ENCODE measurements at regions not wholly inside any gene's neighbourhood (a gene's known extent, or its start where the extent isn't known, plus 50 kb on each side); places are given as distances from the start of the nearest gene placed in this dataset.

DNA sequence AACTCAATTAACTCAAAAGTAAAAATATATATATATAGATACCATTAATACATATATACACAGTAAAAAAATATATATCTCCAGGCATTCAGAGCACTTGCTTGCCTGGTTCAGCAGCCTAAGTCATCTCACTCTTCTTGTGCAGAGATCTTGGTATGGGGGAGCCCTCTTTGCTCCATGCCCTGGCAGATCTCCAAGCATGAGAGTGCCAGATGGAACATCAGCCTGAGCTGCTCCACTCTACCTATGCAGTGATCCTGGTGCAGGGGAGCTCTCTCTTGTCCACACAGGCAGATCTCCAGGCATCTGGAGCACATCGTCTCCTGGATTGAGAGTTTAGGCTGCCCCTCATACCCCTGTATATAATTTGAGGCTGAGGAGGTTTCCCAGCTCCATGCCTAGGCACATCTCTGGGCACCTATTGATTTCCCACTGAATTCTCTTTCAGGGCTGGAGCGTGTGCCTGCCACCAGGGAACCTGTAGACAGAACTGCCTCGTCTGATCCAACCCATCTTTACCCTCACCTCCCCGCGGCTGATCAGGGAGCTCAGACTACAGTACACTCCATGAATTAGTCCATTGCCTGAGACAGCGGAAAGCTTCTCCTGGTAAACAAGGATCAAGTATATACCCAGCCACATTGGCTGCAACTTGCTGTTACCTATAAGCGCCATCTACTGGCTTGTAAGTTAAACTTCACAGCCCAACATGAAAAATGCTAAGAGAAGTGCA, 342.4 kb upstream of the GRIA1 start:
- peak; percentile 64 for DNase-seq

DNA sequence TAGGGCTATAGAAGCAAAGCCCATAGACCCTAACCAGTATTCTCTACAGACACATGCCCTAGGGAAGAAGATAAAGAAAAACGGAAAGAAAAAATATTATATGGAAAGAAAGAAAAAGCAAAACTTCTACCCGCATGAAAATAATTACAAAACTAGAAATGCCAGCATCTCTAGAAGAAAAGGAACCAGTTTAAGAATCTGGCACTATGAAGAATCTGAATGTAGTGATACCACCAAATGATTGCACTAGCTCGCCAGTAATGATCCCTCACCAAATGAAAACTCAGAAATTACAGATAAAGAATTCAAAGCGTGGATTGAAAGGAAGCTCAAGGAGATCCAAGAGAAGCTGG, 341.9 kb upstream of the GRIA1 start:
- DNase-seq: no peak

DNA sequence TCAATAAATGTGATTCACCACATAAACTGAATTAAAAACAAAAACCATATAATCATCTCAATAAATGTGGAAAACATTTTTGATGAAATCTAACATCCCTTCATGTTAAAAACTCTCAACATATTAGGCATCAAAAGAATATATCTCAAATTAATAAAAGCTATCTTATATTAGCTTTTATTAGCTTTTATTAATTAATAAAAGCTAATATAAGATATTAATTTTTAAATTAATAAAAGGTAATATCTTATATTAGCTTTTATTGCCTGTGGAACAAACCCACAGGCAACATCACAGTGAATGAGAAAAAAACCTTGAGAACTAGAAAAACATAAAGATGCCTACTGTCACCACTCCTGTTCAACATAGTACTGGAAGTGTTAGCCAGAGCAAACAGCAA, 338.9 kb upstream of the GRIA1 start:
- no peak for DNase-seq

DNA sequence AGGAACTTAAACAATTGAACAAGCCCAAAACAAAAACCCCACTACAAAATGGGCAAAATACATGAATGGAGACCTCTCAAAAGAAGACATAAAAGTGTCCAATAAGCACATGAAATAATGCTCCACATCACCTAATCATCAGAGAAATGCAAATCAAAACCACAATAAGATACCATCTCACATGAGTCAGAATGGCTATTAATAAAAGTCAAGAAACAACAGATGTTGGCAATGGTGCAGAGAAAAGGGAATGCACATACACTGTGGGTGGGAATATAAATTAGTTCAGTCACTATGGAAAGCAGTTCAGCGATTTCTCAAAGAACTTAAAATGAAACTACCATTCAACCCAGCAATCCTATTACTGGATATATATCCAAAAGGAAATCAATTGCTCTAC, 337.4 kb upstream of the GRIA1 start:
- no peak for DNase-seq

DNA sequence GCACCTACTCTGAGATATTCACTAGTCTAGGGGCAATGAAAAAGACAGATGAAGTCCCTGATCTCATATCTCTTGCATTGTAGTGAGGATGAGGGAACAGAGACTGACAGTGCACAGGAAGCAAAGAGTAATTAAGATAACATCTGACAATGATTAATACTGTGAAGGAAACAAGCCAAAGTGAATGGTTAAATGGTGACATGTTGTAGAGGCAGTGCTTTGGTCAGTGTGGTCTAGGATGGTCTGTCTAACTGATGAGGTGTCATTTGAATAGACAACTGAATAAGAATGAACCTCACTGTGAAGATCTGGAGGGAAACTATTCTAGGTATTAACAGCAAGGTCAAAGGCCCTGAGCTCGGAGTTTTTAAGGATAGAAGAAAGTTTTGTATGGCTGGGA, 333.3 kb upstream of the GRIA1 start:
- no peak for DNase-seq

DNA sequence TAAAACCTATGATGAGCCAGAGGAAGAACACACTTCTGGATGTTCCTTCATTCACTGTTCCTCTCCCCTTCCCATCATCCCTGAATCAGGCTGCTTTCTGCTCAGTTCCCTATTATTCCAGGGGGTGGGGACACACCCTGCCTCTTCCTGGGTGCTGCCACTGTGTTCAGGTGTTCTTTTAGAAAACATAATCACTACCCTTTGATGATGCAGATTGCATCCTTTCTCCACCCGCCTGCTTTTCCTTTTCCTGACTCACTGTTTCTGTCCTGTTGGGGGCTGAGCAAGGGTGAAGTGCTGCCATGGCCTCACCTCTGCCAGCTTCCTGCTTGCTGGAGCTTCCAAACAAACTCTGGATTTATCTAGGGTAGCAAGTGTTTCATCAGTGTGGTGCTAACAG, 331.9 kb upstream of the GRIA1 start:
- DNase-seq: no peak

DNA sequence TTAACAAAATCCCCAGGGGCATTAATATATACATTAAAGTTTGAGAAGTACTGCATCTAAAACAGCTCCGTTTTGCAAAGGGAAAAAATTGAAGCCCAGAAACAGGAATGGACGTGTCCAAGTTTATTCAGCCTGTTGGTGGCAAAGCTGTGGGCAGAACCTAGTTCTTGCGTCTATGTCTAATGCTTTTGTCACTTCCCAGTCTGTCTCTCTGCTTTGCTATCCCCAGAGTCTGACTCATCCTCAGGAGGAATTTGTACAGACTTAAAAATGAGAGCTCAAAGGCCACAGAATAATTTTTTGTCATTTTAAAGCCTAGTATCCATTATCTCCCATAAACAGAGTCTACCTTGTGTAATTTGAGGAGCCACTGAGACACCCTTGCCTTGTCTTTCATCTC, 330.9 kb upstream of the GRIA1 start:
- DNase-seq: no peak

DNA sequence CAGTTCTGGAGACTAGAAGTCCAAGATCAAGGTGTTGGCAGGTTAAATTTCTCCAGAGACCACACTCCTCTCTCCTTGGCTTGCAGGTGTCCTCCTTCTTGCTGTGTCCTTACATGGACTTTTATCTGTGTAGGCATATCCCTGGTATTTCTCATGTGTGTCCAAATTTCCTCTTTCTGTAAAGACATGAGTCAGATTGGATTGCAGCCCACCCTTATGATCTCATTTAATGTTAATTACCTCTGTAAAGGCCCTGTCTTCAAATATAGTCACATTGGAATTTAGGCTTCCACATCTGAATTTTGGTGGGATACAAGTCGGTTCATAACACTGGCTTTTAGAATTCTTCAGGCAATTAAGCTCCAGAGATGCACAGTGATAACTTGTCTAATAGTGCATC, 322.2 kb upstream of the GRIA1 start:
- DNase-seq: no peak

DNA sequence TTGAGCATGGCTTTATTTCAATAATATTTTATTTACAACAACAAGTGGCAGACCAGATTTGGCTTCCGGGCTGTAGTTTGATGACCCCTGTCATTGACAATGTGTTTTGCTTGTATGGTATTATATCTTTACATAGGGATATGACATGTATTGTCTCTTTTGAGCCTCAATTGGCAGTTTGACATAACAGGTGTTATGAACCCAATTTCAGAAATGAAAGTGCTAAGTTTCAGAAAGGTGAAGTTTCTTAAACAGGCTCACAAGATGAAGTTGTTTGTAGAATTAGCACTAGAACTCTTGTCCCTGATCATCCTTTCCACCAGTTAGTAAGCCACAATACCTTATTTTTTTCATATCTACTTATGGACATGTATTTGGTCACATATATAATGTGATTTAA, 303.0 kb upstream of the GRIA1 start:
- DNase-seq: no peak

DNA sequence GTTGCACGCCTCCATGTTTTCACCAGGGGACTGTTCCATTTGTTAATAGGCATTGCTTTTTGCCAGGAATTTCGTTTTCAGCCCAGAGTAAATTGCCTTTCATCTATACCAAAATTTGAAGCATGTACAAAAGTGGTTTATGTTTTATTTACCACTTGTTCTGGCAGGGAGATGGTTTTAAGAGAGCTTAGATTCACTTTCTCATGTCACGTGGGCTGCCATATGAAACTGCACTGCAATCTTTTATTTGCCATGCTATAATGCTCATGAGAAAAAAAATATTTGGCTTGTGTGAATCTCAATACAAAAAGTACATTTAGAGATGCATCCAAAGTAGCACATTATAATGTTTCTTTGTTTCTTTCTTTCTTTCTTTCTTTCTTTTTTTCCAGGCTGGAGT, 284.1 kb upstream of the GRIA1 start:
- no peak for DNase-seq

DNA sequence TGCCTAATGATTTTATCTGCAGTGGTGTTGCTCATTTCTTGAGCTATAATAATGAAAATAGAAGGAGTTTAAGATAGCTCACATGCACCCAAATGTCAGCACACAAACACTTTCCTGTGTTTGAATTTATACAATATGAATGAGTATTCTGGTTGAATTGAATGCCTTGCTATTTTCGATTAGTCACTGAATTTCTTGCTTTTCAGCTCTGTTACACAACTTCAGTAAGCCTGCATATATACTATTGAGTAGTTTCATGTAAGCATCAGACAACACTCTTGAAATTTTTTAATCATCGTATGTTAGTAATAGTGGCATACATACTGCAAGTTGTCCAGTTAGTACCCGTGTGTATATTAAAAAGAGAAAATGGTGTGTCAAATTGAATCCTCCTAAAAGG, 281.5 kb upstream of the GRIA1 start:
- DNase-seq: no peak

DNA sequence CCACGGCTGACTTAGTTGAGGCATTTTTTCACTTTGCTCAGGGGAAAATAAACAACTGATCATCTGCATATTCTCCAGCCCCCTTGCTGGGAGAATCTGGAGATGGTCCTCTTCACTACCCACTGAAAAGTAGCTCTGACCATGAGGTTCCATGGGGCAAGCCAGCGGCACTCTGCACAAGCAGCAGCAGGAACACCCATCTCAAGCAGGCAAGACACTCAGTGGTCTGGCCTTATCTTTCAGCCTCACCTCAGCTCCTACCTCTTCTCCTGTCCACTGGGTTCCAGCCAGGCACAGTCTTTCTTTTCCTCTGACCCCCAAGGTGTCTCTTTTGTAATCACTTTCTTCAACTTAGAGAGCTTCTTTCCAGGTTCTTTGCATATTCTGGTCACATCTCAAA, 280.8 kb upstream of the GRIA1 start:
- no peak for DNase-seq

DNA sequence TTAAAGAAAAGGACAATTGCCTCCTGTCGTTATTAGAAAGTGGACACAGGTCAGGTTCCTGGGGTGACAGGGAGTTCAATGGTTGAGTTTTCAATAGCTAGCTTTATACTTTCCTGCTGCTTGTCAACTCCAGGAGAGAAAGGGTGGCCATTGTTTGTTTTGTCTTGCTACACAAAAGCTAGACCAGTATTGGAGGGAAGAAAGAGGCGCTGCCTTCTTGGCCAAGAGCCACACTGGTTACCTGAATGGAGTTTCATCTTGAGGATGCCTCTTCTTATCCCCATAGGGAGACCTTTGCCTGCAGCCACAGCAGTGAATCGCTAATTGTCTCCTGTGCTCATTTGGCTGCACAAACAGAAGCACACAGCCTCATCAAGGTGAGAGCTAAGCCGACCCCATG, 279.4 kb upstream of the GRIA1 start:
- no peak for DNase-seq

DNA sequence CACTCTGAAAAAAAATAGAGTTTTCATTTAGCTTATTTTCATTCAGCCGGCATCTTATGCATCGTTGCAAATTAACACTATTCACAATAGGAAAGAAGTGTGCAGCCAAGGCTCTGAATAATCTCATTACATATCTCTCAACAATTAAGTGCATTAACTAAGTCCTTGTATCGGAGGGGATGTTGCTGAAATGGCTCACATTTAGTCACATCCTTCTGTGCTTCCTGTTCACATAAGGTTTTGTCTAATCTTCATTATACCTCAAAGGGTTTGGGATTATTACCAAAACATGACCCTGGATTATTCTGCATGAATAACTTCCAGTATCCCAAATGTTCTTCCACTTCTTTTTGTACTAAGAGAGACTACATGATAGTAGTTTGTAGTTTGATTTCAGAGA, 278.0 kb upstream of the GRIA1 start:
- DNase-seq: no peak

DNA sequence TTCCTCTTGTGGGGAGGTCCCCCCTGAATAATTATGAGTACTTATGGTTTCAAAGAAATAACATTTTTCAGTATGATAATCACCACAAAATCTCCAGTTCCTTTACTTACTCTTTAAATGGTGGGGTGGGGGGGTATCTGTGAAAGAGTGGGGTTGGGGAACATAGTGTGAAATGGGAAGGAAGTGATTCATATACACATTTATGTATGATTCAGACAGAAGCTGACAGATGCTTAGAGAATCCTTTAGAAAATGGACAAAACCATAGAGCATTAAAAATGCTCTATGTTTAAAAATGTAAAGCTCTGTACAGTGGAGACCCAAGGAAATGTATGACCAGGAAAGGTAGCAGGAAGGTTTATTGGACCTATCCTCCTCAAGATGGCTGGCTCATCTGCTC, 267.5 kb upstream of the GRIA1 start:
- DNase-seq: no peak

DNA sequence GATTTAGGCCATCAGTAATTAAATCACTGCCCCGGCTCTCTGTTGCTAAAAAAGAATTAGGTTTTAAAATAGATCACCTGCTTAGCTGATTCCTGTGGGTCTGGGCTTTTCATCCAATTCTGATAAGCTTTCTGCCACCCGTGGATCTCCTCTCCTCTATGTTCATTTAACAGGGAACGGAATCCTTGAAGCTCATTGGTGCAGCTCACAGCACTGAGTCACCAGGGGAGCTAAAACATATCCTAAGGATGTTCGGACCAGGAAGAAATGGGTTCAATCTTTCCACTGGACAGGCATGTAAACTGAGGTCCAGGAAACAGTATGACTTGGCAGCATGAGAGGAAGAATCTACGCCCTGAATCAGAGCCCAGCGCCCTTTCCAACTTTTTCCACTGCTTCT, 267.1 kb upstream of the GRIA1 start:
- DNase-seq: no peak

DNA sequence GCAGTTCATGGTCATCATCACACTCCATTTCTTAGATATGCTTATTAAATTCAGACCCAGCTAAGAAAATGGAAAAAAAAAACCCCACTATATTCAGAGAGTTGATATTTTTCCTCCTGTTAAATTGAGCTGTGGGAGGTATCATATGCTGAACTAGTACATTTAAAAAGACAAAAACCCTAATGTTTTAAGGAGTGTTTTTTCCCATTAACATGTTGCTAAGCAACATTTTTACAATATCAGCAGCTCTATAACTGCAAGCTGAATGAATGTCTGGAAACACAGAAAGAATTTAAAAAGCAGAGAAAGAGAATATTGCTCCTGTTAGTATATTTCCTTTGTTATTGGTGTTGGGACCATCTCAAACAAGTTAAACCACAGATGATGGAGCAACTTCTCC, 265.8 kb upstream of the GRIA1 start:
- no peak for DNase-seq

DNA sequence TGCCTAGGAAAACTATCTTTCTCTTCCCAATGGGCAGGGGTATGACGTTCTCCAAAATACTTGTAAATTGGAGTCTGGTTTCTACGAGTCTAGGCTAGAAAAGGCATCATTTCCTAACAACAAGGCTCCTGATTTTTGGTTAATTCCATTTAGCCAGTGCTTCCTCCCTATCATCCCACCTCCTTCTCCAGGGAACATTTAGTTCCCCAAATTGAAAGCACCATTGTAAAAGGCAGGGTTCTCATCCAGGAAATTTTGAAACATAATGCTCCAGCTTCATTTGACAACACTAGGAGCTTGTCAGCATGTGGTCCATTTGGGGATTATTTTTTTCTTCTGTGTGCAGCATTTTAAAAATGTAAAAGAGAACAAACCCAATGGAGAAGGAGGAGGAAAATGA, 256.5 kb upstream of the GRIA1 start:
- DNase-seq: no peak

DNA sequence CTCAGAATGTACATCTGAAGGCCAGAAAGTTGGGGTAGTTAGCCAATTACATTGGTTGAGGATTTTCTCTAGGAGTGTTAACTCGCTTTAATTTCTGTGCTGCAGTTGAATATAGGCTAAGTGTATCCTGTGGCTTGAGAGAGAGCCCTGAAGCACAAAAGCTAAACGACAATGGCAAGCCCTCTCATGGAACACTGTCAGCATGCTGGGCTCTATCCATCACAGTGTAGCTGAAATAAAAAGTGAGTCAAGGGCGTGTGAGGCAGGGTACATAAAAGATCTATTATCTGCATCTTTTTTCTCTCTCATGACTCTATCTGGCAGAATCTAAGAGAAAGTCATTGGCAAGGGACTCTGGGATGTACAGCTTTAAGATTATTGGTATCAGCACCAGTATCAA, 254.2 kb upstream of the GRIA1 start:
- DNase-seq: no peak

DNA sequence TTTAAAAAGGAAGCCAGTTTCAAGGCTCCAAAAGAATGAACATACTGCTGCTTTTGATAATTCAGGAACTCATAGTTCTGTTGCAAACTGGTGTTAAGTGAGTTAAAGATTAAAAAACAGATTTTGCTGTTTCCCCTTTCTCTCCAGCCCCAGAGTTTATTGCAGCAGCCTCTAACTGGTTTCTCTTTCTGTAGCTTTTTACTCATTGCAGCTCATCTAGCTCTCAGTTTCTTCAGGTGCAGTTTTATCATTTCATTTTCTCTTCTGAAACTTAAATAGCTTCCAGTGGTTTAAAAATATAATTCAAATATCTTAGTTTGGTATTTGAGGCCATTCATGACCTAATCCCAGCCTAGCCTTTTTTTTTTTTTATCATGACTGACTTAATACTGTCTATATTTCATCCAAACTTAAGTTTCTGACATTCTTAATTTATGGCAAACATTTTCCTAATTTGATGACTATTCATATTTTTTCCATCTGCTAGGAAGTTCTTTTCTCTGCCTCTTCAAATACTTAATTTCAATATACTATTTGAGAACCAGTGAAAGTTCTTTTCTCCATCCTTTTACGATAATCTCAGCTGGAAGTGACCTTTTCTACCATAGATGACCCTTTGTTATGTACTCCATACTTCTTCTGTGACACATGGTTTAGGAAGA, 252.7 kb upstream of the GRIA1 start:
- peak; percentile 6 for DNase-seq

DNA sequence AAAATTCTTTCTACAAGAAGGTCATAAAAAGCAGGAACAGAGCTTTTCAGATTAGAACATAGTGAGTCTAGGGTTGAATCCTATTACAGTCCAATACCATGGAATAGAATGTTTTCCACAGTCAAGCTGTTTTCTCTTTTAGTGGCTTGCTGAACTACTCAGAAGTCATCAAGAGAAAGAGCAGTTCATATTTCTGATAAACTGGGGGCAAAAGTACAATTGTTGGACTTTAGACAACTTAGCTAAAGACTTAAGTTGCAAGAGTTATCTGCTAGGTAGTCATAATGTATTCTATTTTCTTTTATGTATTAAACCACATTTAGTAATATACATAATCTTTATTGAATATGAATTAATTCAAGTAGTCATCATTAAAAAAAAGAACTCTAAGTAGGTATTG, 233.1 kb upstream of the GRIA1 start:
- DNase-seq: no peak

DNA sequence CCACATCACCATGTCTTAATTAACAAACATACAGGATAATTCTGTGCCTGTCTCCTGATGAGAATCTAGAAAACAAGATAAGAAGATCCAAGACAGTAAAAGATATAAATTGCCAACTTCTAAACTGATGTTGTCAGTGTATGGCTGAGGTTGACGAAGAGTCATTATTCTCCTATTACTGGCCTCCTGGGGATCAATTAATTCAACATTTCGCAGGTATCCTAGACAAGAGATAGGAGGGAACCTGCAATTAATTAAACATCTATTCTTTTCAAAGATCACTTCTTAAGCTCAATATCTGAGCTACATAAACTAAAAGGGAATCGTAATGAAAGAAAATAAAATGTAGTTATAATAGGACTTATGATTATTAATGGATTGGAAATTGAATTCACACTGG, 232.0 kb upstream of the GRIA1 start:
- DNase-seq: no peak

DNA sequence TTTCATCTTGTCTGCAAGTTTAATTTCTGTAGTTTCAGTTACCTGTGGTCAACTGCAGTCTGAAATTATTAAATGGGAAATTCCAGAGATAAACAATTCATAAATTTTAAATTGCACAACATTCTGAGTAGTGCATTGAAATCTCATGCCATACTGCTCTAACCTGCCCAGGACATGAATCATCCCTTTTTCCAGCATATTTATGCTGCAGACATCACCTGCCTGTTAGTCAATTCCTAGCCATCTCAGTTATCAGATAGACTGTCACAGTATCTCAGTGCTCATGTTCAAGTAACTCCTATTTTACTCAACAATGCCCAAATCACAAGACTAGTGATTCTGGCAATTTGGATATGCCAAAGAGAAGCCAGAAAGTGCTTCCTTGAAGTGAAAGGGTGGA, 223.0 kb upstream of the GRIA1 start:
- DNase-seq: no peak

DNA sequence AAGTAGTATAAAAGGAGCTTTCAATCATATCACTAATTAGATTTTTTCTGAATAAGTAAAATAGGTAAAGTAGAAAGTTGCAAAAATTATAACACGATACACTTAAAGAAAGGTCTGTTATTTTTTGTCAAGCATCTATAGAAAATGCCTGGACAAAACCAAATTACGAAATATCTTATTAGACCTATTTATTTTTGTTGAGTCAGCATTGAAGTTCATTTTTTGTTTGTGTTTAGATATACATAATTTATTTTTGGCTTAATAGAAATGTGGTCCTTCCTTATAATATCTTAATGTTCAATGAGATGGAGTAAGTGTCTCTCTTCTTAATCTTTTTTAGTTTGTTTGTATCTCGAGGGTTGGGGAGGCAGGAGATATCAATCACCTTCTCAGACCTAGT, 214.8 kb upstream of the GRIA1 start:
- DNase-seq: no peak

DNA sequence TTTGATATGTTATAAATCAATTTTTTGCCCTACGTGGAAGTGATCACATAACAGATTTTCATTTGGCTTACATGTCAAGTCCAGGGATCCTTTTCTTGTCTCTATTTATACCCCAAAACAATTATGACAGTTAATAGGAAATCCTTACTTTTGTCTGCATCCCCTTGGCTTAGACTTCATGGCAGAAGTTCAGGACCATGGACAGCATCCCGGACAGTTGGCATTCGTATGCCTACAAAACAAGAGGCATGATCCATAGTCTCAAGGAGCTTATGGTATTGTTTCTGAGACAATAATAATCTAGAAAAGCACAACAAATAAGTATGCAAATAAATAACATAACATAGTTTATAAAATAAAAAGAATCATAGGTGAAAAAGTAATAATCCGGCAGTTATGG, 214.3 kb upstream of the GRIA1 start:
- peak; percentile 52 for DNase-seq

Data from OCI-M1 (cell line).